DMS 273 (cell line): ENCODE measurements at regions not wholly inside any gene's neighbourhood (a gene's known extent, or its start where the extent isn't known, plus 50 kb on each side); places are given as distances from the start of the nearest gene placed in this dataset.

Experiments
- DNase-seq: peaks from one replicate; lab custom pipeline; 2025; ENCODE audit not compliant: unreplicated experiment; lab: John Stamatoyannopoulos, UW

DNA sequence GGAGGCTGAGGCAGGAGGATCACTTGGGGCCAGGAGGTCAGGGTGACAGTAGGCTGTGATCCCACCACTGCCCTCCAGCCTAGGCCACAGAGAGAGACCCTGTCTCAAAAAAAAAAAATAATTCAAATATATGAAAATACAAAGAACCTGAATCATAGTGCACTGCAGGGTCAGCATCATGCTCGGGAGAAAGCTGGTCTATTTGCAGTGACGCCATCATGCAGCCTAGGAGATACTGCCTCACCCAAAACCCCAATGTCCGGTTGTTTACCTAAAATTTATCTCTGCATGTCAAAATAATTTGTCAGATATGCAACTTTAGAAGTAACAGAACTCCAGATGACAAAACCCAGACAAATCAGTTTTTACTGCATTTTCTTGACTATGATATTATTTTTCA, 61.5 kb upstream of the ALKAL2 start:
- no peak for DNase-seq

DNA sequence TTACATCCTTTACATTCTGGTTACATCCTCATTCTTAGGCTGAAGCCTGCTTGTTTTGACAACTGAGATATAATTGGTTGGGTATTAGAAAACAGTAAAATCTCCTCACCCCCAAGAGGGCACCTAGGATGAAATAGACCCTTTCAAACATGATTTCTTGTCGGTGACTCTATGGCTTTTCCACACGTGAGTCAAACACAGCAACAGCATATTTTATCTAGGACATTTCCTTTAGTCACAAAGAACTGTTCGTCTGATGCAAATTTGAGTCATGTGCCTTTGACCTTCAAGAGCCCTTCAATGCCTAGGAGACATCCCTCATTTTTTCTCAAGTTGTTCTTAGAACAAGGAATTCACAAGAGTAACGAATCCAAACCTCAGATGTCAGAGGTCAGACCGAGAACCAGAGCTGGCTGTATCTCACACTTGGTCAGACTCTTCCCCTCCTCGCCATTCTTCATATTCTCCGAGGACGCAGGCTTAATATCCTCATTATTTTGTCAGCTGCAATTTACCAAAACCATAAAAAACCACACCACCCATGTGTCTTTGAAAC, 60.5 kb upstream of the ALKAL2 start:
- no peak for DNase-seq

DNA sequence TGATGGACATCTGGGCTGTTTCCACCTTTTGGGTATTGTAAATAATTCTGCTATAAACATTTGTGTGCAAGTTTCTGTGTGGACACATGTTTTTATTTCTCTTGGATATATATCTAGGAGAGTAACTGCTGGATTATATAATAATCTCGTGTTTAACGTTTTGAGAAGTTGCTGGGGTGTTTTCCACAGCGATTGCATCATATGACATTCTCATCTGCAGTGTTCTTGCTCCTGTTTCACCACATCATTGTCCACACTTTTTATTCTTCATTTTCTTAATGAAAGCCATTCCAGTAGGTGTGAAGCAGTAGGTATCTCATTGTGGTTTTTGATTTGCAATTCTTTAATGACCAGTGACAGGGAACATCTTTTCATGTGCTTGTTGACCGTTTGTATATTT, 56.9 kb upstream of the ALKAL2 start:
- no peak for DNase-seq

DNA sequence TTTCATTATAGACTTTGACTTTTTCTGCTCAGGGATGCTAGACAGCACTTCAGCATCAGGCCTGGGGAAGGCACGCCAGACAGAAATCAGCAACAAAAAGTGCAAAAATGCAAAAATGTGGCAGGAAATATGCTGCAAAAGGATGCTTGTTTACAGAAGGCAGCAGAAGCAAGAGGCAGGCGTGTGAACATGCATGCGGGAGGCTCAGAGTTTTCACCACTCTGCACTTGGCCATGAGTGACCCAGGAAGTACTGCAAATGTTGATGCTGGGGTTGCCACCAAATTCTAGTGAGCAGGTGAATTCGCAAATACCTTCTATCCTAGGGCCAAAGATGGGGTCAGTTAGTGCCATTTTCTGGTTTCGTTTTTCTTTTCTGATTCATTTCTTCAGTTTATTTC, 55.5 kb upstream of the ALKAL2 start:
- no peak for DNase-seq

DNA sequence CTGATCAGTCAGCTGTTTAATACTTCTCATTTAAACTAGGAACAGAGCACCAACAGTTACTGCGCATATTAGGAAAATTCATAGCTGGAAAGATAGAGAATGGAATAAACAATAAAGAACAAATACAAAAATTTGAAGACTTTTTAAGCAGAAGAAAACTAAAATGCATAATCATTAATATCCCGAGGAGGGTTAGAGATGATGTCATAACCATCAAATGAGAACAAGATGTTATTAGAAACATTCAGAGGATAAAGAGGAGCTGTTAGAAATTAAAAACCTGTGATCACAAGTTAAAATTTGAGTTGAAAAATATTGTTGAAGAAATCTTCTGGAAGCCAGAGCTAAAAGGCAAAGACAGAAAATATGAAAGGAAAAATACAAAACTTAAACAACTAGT, 54.0 kb upstream of the ALKAL2 start:
- DNase-seq: no peak

DNA sequence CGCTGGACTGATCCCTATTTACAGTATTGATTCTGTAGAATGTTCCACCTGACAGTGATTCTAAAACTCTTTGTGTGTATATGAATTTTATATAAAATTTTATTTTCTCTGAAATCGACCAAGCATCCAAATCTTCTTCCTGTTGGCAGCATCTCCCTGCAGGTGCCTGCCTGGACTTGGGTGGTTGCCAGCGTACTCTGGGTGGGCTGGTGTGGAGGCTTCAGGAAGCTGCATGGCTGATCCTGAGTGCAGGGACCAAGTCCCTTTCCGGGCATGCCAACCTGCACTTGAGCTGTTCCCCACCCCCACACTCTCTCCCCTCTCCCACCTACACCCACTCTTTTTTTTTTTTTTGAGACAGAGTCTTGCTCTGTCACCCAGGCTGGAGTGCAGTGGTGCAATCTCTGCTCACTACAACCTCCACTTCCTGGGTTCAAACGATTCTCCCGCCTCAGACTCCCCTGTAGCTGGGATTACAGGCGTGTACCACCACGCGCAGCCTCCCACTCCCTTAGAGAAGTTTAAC, 53.2 kb upstream of the ALKAL2 start:
- no peak for DNase-seq
